Osteocyte (in vitro differentiated cells): ENCODE measurements at regions not wholly inside any gene's neighbourhood (a gene's known extent, or its start where the extent isn't known, plus 50 kb on each side); places are given as distances from the start of the nearest gene placed in this dataset.

Experiments
- DNase-seq: peaks from one replicate; pipeline ENCODE4 v3.0.0; 2021; ENCODE audit warnings: mixed read lengths; ENCODE audit not compliant: unreplicated experiment; ENCODE audit errors: extremely low spot score
- H3K27ac Mint-ChIP-seq: one replicate; pipeline ENCODE4 v1.8.0; 2021; ENCODE audit warnings: mild to moderate bottlenecking, mixed read lengths; ENCODE audit not compliant: unreplicated experiment
- H3K27me3 Mint-ChIP-seq: one replicate; pipeline ENCODE4 v1.8.0; 2021; ENCODE audit warnings: mixed read lengths; ENCODE audit not compliant: unreplicated experiment
- H3K36me3 Mint-ChIP-seq: one replicate; pipeline ENCODE4 v1.8.0; 2021; ENCODE audit warnings: mixed read lengths; ENCODE audit not compliant: unreplicated experiment
- H3K4me1 Mint-ChIP-seq: one replicate; pipeline ENCODE4 v1.8.0; 2021; ENCODE audit warnings: mixed read lengths; ENCODE audit not compliant: unreplicated experiment
- H3K4me3 Mint-ChIP-seq: one replicate; pipeline ENCODE4 v1.8.0; 2021; ENCODE audit warnings: mild to moderate bottlenecking, moderate library complexity, mixed read lengths; ENCODE audit not compliant: unreplicated experiment
- H3K9me3 Mint-ChIP-seq: one replicate; pipeline ENCODE4 v1.8.0; 2021; ENCODE audit warnings: mixed read lengths; ENCODE audit not compliant: unreplicated experiment
- TF ChIP-seq, protein P1 (sequence below): fragments of 200-600 bp; sonication (generic); IDR thresholded peaks from 2 replicates; pipeline ENCODE4 v1.5.0; 2021; ENCODE audit warnings: antibody characterized with exemption, mild to moderate bottlenecking, moderate library complexity

DNA sequence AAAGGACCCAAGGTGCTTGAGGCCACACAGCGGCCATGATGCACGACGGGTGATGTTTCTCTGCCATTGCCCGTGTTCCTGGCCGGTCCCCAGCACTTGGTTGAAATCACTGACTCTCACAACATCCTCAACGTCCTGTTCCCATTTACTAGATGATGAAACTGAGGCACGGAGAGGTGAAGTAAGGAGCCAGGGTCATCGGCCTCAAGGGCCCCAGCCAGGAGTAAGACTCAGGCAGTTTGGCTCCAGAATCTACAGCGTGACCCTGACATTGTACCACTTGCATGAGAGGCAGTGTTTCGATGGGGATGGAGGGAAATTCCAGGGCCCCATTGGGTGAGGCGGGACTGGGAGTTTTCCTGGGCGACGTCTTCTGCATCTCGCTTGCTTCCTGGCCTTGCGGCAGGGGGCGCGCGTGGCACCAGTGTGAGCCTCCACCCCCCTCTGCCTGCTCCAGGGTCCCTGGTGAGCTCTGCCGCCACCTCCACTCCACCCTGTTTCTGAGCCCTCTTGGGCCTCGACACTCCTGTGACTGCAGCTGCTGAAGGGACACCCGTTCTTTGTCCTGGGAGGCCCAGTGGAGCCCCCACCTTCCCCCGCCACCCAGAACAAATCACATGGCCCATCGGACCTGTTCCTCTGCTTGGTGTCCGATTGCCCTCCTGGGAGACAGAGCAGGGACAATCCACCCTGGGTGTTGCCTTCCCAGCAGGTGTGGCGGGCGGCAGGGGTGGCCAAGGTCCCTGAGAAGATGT, 133.0 kb upstream of the GSE1 start:
- no peaks in the 10 kb centered on the region for H3K27me3 Mint-ChIP-seq
- peaks cover 2% of the 10 kb centered on the region for H3K36me3 Mint-ChIP-seq
- H3K4me1 Mint-ChIP-seq: peaks cover 16% of the 10 kb centered on the region
- H3K27ac Mint-ChIP-seq: no peak overlapping the region
- no peaks in the 10 kb centered on the region for H3K9me3 Mint-ChIP-seq
- DNase-seq: no peak
- TF ChIP-seq, protein P1, sequence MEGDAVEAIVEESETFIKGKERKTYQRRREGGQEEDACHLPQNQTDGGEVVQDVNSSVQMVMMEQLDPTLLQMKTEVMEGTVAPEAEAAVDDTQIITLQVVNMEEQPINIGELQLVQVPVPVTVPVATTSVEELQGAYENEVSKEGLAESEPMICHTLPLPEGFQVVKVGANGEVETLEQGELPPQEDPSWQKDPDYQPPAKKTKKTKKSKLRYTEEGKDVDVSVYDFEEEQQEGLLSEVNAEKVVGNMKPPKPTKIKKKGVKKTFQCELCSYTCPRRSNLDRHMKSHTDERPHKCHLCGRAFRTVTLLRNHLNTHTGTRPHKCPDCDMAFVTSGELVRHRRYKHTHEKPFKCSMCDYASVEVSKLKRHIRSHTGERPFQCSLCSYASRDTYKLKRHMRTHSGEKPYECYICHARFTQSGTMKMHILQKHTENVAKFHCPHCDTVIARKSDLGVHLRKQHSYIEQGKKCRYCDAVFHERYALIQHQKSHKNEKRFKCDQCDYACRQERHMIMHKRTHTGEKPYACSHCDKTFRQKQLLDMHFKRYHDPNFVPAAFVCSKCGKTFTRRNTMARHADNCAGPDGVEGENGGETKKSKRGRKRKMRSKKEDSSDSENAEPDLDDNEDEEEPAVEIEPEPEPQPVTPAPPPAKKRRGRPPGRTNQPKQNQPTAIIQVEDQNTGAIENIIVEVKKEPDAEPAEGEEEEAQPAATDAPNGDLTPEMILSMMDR: no peak
- H3K4me3 Mint-ChIP-seq: no peak overlapping the region

DNA sequence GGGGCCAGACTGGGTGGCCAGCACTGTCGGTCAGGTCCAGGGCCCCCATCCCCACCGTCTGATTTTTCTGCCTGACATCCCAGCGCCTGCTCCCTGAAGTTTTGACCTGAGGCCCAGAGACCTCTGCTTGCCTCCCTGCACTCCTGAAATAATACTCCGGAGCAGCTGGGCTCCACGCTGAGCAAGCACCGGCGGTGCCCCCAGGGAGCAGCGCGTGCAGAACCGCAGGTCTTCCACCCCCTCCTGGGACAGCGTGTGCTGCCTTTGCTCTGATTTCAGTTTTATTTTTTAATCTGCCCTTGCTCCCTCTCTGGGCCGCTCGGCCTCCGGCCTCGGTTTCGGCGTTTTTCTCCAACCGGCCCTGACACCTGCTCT, 132.4 kb upstream of the GSE1 start:
- Mint-ChIP-seq H3K9me3 (no peaks in the 10 kb centered on the region), H3K27me3 (no peaks in the 10 kb centered on the region), H3K4me3 (no peak overlapping the region), H3K4me1 (peaks cover 16% of the 10 kb centered on the region), H3K27ac (no peak overlapping the region), H3K36me3 (peaks cover 2% of the 10 kb centered on the region)
- TF ChIP-seq, protein P1: no peak
- no peak for DNase-seq

DNA sequence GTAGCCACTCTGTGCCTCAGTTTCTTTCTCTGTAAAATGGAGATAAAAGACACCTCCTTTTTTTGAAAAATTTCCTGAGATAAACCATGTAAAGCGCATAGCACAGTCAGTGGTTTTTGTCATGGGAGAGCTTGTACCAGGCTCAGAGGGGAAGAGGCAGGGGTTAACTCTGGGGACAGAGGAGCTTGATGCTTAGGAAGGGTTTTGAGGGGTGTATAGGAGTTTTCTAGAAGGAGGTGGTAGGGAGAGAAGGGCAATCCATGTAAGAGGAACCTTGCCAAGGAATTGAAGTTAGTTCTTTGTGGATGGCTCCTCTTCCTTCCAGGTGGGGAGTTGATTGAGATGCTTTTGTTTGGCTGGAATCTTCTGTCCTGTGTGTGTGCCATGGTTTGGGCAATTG, 131.9 kb upstream of the GSE1 start:
- H3K4me3 Mint-ChIP-seq: no peak overlapping the region
- TF ChIP-seq, protein P1: no peak
- no peaks in the 10 kb centered on the region for H3K27me3 Mint-ChIP-seq
- no peaks in the 10 kb centered on the region for H3K9me3 Mint-ChIP-seq
- H3K4me1 Mint-ChIP-seq: peaks cover 16% of the 10 kb centered on the region
- H3K36me3 Mint-ChIP-seq: peaks cover 2% of the 10 kb centered on the region
- H3K27ac Mint-ChIP-seq: no peak overlapping the region
- DNase-seq: no peak

DNA sequence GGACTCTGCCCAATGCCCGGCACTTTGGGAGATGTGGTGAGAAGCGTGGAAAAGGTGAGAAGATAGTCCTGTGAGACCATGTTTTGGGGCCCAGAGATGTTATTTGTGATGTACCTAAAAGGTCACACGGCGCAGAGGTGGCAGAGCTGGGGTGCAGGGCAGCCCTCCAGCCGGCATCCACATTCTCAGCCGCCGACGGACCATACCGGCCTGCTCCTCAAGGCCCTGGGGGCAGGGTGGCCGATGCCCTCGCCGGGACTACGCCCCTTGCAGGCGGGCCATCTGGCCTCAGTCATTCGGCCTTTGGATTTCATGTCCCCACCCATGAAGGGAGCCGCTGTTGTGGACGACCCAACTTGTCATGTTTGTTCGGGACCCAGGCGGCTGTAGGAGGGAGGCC, 131.4 kb upstream of the GSE1 start:
- H3K4me1 Mint-ChIP-seq: peaks cover 16% of the 10 kb centered on the region
- no peak for DNase-seq
- H3K36me3 Mint-ChIP-seq: peaks cover 2% of the 10 kb centered on the region
- no peak overlapping the region for H3K27ac Mint-ChIP-seq
- TF ChIP-seq, protein P1: no peak
- no peak overlapping the region for H3K4me3 Mint-ChIP-seq
- no peaks in the 10 kb centered on the region for H3K27me3 Mint-ChIP-seq
- H3K9me3 Mint-ChIP-seq: no peaks in the 10 kb centered on the region

DNA sequence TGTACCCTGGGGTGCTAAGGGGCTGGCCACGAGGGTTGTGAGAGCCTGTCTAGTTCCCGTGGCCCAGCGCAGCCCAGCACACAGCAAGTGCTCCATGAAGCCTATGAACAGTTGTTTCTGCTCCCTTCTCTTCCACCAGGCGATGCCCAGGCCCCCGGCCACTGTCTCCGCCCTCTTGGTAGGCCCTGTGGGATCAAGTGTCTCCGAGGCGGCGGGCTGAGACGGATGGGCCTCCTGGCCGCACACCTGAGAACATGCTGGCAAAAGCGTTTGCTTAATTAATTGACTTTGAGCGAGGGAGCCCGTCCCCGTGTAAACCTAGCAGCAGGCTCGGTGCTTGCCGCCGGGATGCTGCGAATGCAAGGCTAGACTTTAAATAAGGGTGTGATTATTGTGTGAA, 129.7 kb upstream of the GSE1 start:
- Mint-ChIP-seq H3K36me3 (peaks cover 2% of the 10 kb centered on the region), H3K27me3 (peaks cover under 1% of the 10 kb centered on the region), H3K9me3 (no peaks in the 10 kb centered on the region), H3K27ac (no peak overlapping the region), H3K4me1 (peaks cover 16% of the 10 kb centered on the region), H3K4me3 (no peak overlapping the region)
- no peak for DNase-seq
- TF ChIP-seq, protein P1: no peak
